Peyer's patch (tissue), 4 donors: ENCODE measurements at regions not wholly inside any gene's neighbourhood (a gene's known extent, or its start where the extent isn't known, plus 50 kb on each side); places are given as distances from the start of the nearest gene placed in this dataset.

Experiments used
- POLR2A ChIP-seq, 2 donors: fragments of 450-650 bp; IDR thresholded peaks; one replicate each; pipeline ENCODE4 v1.5.1; 2017; ENCODE audit warnings: antibody characterized with exemption in 2 of 2, mild to moderate bottlenecking in 2 of 2, moderate library complexity in 2 of 2
- TF ChIP-seq, protein P1 (sequence below), 6 experiments: fragments of 450-650 bp in 4 of 6; fragments of 200-600 bp in 2 of 6; sonication (generic) in 1 of 6; IDR thresholded peaks; one replicate each; pipeline ENCODE4 v1.5.1; 2017 to 2019; ENCODE audit warnings: antibody characterized with exemption in 6 of 6, mild to moderate bottlenecking in 3 of 6, moderate library complexity in 1 of 6

DNA sequence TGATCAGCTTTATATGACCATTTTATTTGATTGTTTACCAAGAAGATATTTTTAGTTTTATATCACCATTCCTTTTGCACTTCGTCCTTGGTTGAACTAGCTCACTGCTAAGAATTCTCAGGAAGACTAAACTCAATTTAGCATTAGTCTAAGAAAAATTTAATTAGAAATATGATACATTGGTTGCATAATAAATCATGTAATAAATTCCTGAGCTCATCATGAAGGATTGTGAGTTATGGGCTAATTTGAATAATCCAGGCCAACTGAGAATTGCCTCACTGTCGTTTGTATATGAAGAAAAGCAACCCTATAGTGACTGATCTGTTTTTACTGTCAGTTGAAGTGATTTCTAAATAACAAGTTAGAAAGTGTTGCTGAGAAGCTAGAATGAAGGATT, 725.5 kb downstream of the DNAJB9 start:
- TF ChIP-seq, protein P1, sequence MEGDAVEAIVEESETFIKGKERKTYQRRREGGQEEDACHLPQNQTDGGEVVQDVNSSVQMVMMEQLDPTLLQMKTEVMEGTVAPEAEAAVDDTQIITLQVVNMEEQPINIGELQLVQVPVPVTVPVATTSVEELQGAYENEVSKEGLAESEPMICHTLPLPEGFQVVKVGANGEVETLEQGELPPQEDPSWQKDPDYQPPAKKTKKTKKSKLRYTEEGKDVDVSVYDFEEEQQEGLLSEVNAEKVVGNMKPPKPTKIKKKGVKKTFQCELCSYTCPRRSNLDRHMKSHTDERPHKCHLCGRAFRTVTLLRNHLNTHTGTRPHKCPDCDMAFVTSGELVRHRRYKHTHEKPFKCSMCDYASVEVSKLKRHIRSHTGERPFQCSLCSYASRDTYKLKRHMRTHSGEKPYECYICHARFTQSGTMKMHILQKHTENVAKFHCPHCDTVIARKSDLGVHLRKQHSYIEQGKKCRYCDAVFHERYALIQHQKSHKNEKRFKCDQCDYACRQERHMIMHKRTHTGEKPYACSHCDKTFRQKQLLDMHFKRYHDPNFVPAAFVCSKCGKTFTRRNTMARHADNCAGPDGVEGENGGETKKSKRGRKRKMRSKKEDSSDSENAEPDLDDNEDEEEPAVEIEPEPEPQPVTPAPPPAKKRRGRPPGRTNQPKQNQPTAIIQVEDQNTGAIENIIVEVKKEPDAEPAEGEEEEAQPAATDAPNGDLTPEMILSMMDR (IDR thresholded peaks at IDR 0.05): no peak
- TF ChIP-seq POLR2A (IDR thresholded peaks at IDR 0.05): no peak
